Astrocyte (in vitro differentiated cells and primary cell): ENCODE measurements at regions not wholly inside any gene's neighbourhood (a gene's known extent, or its start where the extent isn't known, plus 50 kb on each side); places are given as distances from the start of the nearest gene placed in this dataset.

ENCODE experiments used
- DNase-seq: peaks from one replicate; pipeline ENCODE4 v3.0.0-alpha.2; 2010; ENCODE audit warnings: low read depth
- FAIRE-seq: peaks from 2 replicates; lab custom pipeline; 2011; peaks lifted over from hg19 to GRCh38; lab: Jason Lieb, UNC
- H2AFZ ChIP-seq: 2 replicates; pipeline ENCODE4 v1.6.0; 2012; ENCODE audit warnings: low read depth, low read length, inconsistent platforms
- H3K27ac ChIP-seq: 2 replicates; pipeline ENCODE4 v1.5.1; 2011; ENCODE audit warnings: low read depth, low read length, inconsistent platforms
- H3K27me3 ChIP-seq: 2 replicates; pipeline ENCODE4 v1.6.0; 2011; ENCODE audit warnings: low read length, inconsistent platforms; ENCODE audit not compliant: insufficient read depth
- H3K36me3 ChIP-seq: 2 replicates; pipeline ENCODE4 v1.5.1; 2011; ENCODE audit warnings: low read length, inconsistent platforms; ENCODE audit not compliant: insufficient read depth
- H3K4me1 ChIP-seq: 2 replicates; pipeline ENCODE4 v1.5.1; 2011; ENCODE audit warnings: low read length, inconsistent platforms; ENCODE audit not compliant: insufficient read depth
- H3K4me2 ChIP-seq: 2 replicates; pipeline ENCODE4 v1.6.0; 2012; ENCODE audit warnings: low read length, inconsistent platforms
- H3K4me3 ChIP-seq: 2 replicates; pipeline ENCODE4 v1.5.1; 2011; ENCODE audit warnings: low read depth, mild to moderate bottlenecking, low read length, inconsistent platforms; ENCODE audit not compliant: insufficient read depth
- H3K79me2 ChIP-seq: 2 replicates; pipeline ENCODE4 v1.6.0; 2012; ENCODE audit warnings: mild to moderate bottlenecking, low read length, inconsistent platforms; ENCODE audit not compliant: insufficient read depth
- H3K9ac ChIP-seq: 2 replicates; pipeline ENCODE4 v1.6.0; 2012; ENCODE audit warnings: mild to moderate bottlenecking, low read length, inconsistent platforms
- H3K9me3 ChIP-seq: 2 replicates; pipeline ENCODE4 v1.5.1; 2012; ENCODE audit warnings: low read depth, mild to moderate bottlenecking, low read length, inconsistent platforms; ENCODE audit not compliant: insufficient read depth
- H4K20me1 ChIP-seq: 2 replicates; pipeline ENCODE4 v1.6.0; 2012; ENCODE audit warnings: low read length, inconsistent platforms; ENCODE audit not compliant: insufficient read depth
- H3K27ac Mint-ChIP-seq: one replicate; pipeline ENCODE4 v1.8.0; 2021; ENCODE audit warnings: mild to moderate bottlenecking, mixed read lengths; ENCODE audit not compliant: unreplicated experiment
- H3K27me3 Mint-ChIP-seq: one replicate; pipeline ENCODE4 v1.8.0; 2021; ENCODE audit warnings: low read depth, mixed read lengths; ENCODE audit not compliant: unreplicated experiment
- H3K36me3 Mint-ChIP-seq: one replicate; pipeline ENCODE4 v1.8.0; 2021; ENCODE audit warnings: low read depth, mixed read lengths; ENCODE audit not compliant: unreplicated experiment
- H3K4me1 Mint-ChIP-seq: one replicate; pipeline ENCODE4 v1.8.0; 2021; ENCODE audit warnings: low read depth, mixed read lengths; ENCODE audit not compliant: unreplicated experiment
- H3K4me3 Mint-ChIP-seq: one replicate; pipeline ENCODE4 v1.8.0; 2021; ENCODE audit warnings: mild to moderate bottlenecking, moderate library complexity, mixed read lengths; ENCODE audit not compliant: unreplicated experiment
- H3K9me3 Mint-ChIP-seq: one replicate; pipeline ENCODE4 v1.8.0; 2021; ENCODE audit warnings: mild to moderate bottlenecking, mixed read lengths; ENCODE audit not compliant: unreplicated experiment
- CTCF ChIP-seq: IDR thresholded peaks from 2 replicates; pipeline ENCODE4 v1.5.1; 2011; ENCODE audit warnings: low read depth, mild to moderate bottlenecking, inconsistent platforms, low read length, moderate library complexity; ENCODE audit not compliant: insufficient read depth
- EZH2 ChIP-seq: IDR thresholded peaks from 2 replicates; pipeline ENCODE4 v1.6.1; 2012; ENCODE audit warnings: mild to moderate bottlenecking, low read length, inconsistent platforms; ENCODE audit not compliant: insufficient read depth

- H3K27ac Mint-ChIP-seq: no peak overlapping the region
- FAIRE-seq: no peak
- Histone ChIP-seq H2AFZ (no peak overlapping the region), H3K27me3 (no peaks in the 10 kb centered on the region), H4K20me1 (no peaks in the 10 kb centered on the region), H3K9me3 (no peaks in the 10 kb centered on the region), H3K79me2 (no peaks in the 10 kb centered on the region), H3K27ac (no peak overlapping the region), H3K4me2 (no peak overlapping the region), H3K4me1 (no peaks in the 10 kb centered on the region), H3K36me3 (no peaks in the 10 kb centered on the region), H3K9ac (no peak overlapping the region), H3K4me3 (no peak overlapping the region)
- H3K4me3 Mint-ChIP-seq: no peak overlapping the region
- peak; percentile 3 for DNase-seq
- no peaks in the 10 kb centered on the region for H3K9me3 Mint-ChIP-seq
- no peaks in the 10 kb centered on the region for H3K4me1 Mint-ChIP-seq
- TF ChIP-seq CTCF: no peak
- TF ChIP-seq EZH2: no peak
- no peaks in the 10 kb centered on the region for H3K36me3 Mint-ChIP-seq
- H3K27me3 Mint-ChIP-seq: no peaks in the 10 kb centered on the region
Measured at GRCh38 chr1:80170811-80171485, 1164.4 kb upstream of the ADGRL4 start.

GRCh38 chr1:80164150-80164549 lies 1157.6 kb upstream of the ADGRL4 start:
- FAIRE-seq (no peak), DNase-seq (no peak)
- Histone ChIP-seq H3K27me3 (no peaks in the 10 kb centered on the region), H3K4me3 (no peak overlapping the region), H3K36me3 (no peaks in the 10 kb centered on the region), H3K79me2 (no peaks in the 10 kb centered on the region), H3K4me1 (no peaks in the 10 kb centered on the region), H3K9ac (no peak overlapping the region), H3K27ac (no peak overlapping the region), H3K4me2 (no peak overlapping the region), H2AFZ (no peak overlapping the region), H3K9me3 (no peaks in the 10 kb centered on the region), H4K20me1 (no peaks in the 10 kb centered on the region)
- no peak overlapping the region for H3K4me3 Mint-ChIP-seq
- no peaks in the 10 kb centered on the region for H3K36me3 Mint-ChIP-seq
- H3K27ac Mint-ChIP-seq: no peak overlapping the region
- no peaks in the 10 kb centered on the region for H3K4me1 Mint-ChIP-seq
- no peaks in the 10 kb centered on the region for H3K27me3 Mint-ChIP-seq
- TF ChIP-seq CTCF (no peak), EZH2 (no peak)
- H3K9me3 Mint-ChIP-seq: no peaks in the 10 kb centered on the region

- H3K4me1 ChIP-seq: no peaks in the 10 kb centered on the region
- no peaks in the 10 kb centered on the region for H3K9me3 ChIP-seq
- no peak overlapping the region for H3K4me3 ChIP-seq
- H3K27ac ChIP-seq: no peak overlapping the region
- no peaks in the 10 kb centered on the region for H3K79me2 ChIP-seq
- no peaks in the 10 kb centered on the region for H3K36me3 ChIP-seq
- Mint-ChIP-seq H3K9me3 (no peaks in the 10 kb centered on the region), H3K4me3 (no peak overlapping the region), H3K36me3 (no peaks in the 10 kb centered on the region), H3K27ac (no peak overlapping the region), H3K27me3 (no peaks in the 10 kb centered on the region), H3K4me1 (no peaks in the 10 kb centered on the region)
- TF ChIP-seq CTCF (no peak), EZH2 (no peak)
- no peak overlapping the region for H2AFZ ChIP-seq
- DNase-seq (no peak), FAIRE-seq (no peak)
- H3K4me2 ChIP-seq: no peak overlapping the region
- no peaks in the 10 kb centered on the region for H3K27me3 ChIP-seq
- no peak overlapping the region for H3K9ac ChIP-seq
- no peaks in the 10 kb centered on the region for H4K20me1 ChIP-seq
Measured at GRCh38 chr1:80163686-80164085, 1157.2 kb upstream of the ADGRL4 start.
